ENCODE measurements at regions not wholly inside any gene's neighbourhood (a gene's known extent, or its start where the extent isn't known, plus 50 kb on each side); places are given as distances from the start of the nearest gene placed in this dataset.

GRCh38 chr4:153131596-153131995, 72.6 kb upstream of the TRIM2 start:
- no TSS peak for BruUV-seq (replicated peaks)
- ChIA-PET CTCF (no interaction called here), POLR2A (no interaction called here)
- DNase-seq (ENCODE audit: low read depth, low spot score) (no peak), ATAC-seq (no peak)
- H3K9me3 ChIP-seq (ENCODE audit: control insufficient read depth, insufficient read depth, low read depth, low read length): no peaks in the 10 kb centered on the region
- H3K4me3 ChIP-seq (ENCODE audit: low read depth in 2 of 2, low read length in 2 of 2): no peak overlapping the region
- intact Hi-C loops (cut with micrococcal nuclease; ENCODE audit: unreplicated experiment): no loop called here
- H3K36me3 ChIP-seq (ENCODE audit: control insufficient read depth, insufficient read depth, low read length): no peaks in the 10 kb centered on the region
- TF ChIP-seq TCF7L2 (IDR thresholded peaks at IDR 0.05; ENCODE audit: low read depth, low read length) (no peak), POLR2AphosphoS5 (IDR thresholded peaks at IDR 0.05; ENCODE audit: low read depth, low read length) (no peak), SIN3A (IDR thresholded peaks at IDR 0.05; ENCODE audit: borderline replicate concordance, insufficient read depth, low read depth, low read length) (no peak), REST (IDR thresholded peaks at IDR 0.05; ENCODE audit: insufficient read depth in 1 of 2, low read depth in 2 of 2, low read length in 1 of 2) (no peak)
- TF ChIP-seq, protein P1, sequence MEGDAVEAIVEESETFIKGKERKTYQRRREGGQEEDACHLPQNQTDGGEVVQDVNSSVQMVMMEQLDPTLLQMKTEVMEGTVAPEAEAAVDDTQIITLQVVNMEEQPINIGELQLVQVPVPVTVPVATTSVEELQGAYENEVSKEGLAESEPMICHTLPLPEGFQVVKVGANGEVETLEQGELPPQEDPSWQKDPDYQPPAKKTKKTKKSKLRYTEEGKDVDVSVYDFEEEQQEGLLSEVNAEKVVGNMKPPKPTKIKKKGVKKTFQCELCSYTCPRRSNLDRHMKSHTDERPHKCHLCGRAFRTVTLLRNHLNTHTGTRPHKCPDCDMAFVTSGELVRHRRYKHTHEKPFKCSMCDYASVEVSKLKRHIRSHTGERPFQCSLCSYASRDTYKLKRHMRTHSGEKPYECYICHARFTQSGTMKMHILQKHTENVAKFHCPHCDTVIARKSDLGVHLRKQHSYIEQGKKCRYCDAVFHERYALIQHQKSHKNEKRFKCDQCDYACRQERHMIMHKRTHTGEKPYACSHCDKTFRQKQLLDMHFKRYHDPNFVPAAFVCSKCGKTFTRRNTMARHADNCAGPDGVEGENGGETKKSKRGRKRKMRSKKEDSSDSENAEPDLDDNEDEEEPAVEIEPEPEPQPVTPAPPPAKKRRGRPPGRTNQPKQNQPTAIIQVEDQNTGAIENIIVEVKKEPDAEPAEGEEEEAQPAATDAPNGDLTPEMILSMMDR (IDR thresholded peaks at IDR 0.05): no peak
- H3K27me3 ChIP-seq (ENCODE audit: control insufficient read depth, insufficient read depth, low read length): no peaks in the 10 kb centered on the region
- no peaks in the 10 kb centered on the region; the same call in 1 of the 2 replicates for H3K4me1 ChIP-seq (ENCODE audit: control insufficient read depth, insufficient read depth, low read length)
- H3K27ac ChIP-seq (ENCODE audit: low read length): no peak overlapping the region
- in situ Hi-C loops (cut with HindIII; ENCODE audit: low pct_unique_long_range_greater_than_20kb, low sequenced_read_pairs): no loop called here

- CTCF ChIA-PET: interaction anchor here (0.9 kb wide), 1 partner anchor 25 kb away, joined by 3 read pairs; no protein-coding TSS in a partner anchor
Measured at GRCh38 chr4:153137159-153137558, 67.1 kb upstream of the TRIM2 start.

More at GRCh38 chr4:153137159-153137558, 67.1 kb upstream of the TRIM2 start:
- no peak for TF ChIP-seq POLR2AphosphoS5 (IDR thresholded peaks at IDR 0.05; ENCODE audit: low read depth, low read length)
- TF ChIP-seq, protein P1 (IDR thresholded peaks at IDR 0.05): no peak
- no peak for TF ChIP-seq SIN3A (IDR thresholded peaks at IDR 0.05; ENCODE audit: borderline replicate concordance, insufficient read depth, low read depth, low read length)
- TF ChIP-seq TCF7L2 (IDR thresholded peaks at IDR 0.05; ENCODE audit: low read depth, low read length): no peak
- no peak for TF ChIP-seq REST (IDR thresholded peaks at IDR 0.05; ENCODE audit: insufficient read depth in 1 of 2, low read depth in 2 of 2, low read length in 1 of 2)
- DNase-seq (ENCODE audit: low read depth, low spot score): no peak
- no peaks in the 10 kb centered on the region for H3K36me3 ChIP-seq (ENCODE audit: control insufficient read depth, insufficient read depth, low read length)
- POLR2A ChIA-PET: no interaction called here
- no peaks in the 10 kb centered on the region for H3K27me3 ChIP-seq (ENCODE audit: control insufficient read depth, insufficient read depth, low read length)
- ATAC-seq: peak; percentile 66; the same call in 1 of the 2 replicates
- H3K27ac ChIP-seq (ENCODE audit: low read length): no peak overlapping the region
- no peaks in the 10 kb centered on the region for H3K9me3 ChIP-seq (ENCODE audit: control insufficient read depth, insufficient read depth, low read depth, low read length)
- no TSS peak for BruUV-seq (replicated peaks)
- intact Hi-C loops (cut with micrococcal nuclease; ENCODE audit: unreplicated experiment) (no loop called here), in situ Hi-C loops (cut with HindIII; ENCODE audit: low pct_unique_long_range_greater_than_20kb, low sequenced_read_pairs) (no loop called here)
- H3K4me3 ChIP-seq (ENCODE audit: low read depth in 2 of 2, low read length in 2 of 2): no peak overlapping the region
- no peaks in the 10 kb centered on the region for H3K4me1 ChIP-seq (ENCODE audit: control insufficient read depth, insufficient read depth, low read length)

Measured in Panc1 (cell line).